Gastroesophageal sphincter (tissue), 4 donors: ENCODE measurements at regions not wholly inside any gene's neighbourhood (a gene's known extent, or its start where the extent isn't known, plus 50 kb on each side); places are given as distances from the start of the nearest gene placed in this dataset.

Source experiments
- ATAC-seq: fragments of 150-250 bp; one replicate; pipeline ENCODE4 v1.9.1; 2016; ENCODE audit warnings: mild to moderate bottlenecking, moderate library complexity
- H3K27ac ChIP-seq, 4 donors: fragments of 200-600 bp; sonication (generic) in 3 of 4; 1 replicate in 3 of 4; 2 replicates in 1 of 4; pipeline ENCODE4 v1.5.1; 2016 to 2019
- H3K27me3 ChIP-seq: fragments of 200-600 bp; sonication (generic); one replicate; pipeline ENCODE4 v1.5.1; 2019
- H3K36me3 ChIP-seq, 2 donors: fragments of 200-600 bp; sonication (generic); one replicate each; pipeline ENCODE4 v1.5.1; 2019; ENCODE audit warnings: control low read depth in 1 of 2
- H3K4me1 ChIP-seq, 3 donors: fragments of 200-600 bp; sonication (generic); 1 replicate in 2 of 3; 2 replicates in 1 of 3; pipeline ENCODE4 v1.5.1; 2016 to 2019; ENCODE audit warnings: control low read depth in 2 of 3
- H3K4me3 ChIP-seq, 2 donors: fragments of 200-600 bp; sonication (generic); one replicate each; pipeline ENCODE4 v1.5.1; 2019; ENCODE audit warnings: mild to moderate bottlenecking in 1 of 2, moderate library complexity in 1 of 2
- H3K9me3 ChIP-seq, 3 donors: fragments of 200-600 bp; sonication (generic); one replicate each; pipeline ENCODE4 v1.5.1; 2017 to 2019; ENCODE audit warnings: control low read depth in 2 of 3
- EP300 ChIP-seq: sonication (generic); formaldehyde crosslinking; IDR thresholded peaks from one replicate; pipeline ENCODE4 v1.6.1; 2017; ENCODE audit warnings: antibody characterized with exemption, mild to moderate bottlenecking
- POLR2A ChIP-seq, 2 donors: fragments of 450-650 bp; IDR thresholded peaks; one replicate each; pipeline ENCODE4 v1.6.1; 2017; ENCODE audit warnings: antibody characterized with exemption in 2 of 2, mild to moderate bottlenecking in 2 of 2, moderate library complexity in 1 of 2
- POLR2AphosphoS5 ChIP-seq: sonication (generic); formaldehyde crosslinking; IDR thresholded peaks from one replicate; pipeline ENCODE4 v1.6.1; 2017; ENCODE audit warnings: antibody characterized with exemption
- WGBS, 2 donors: methylation state at CpG; one replicate each; pipeline ENCODE4 v1.1.5; 2018; ENCODE audit warnings: low coverage in 1 of 2; 5-methylcytosine and 5-hydroxymethylcytosine counted together
- TF ChIP-seq, protein P1 (sequence below), 4 experiments: fragments of 200-600 bp in 2 of 4; fragments of 450-650 bp in 2 of 4; sonication (generic) in 1 of 4; IDR thresholded peaks; one replicate each; pipeline ENCODE4 v1.5.1; 2017 to 2019; ENCODE audit warnings: antibody characterized with exemption in 4 of 4, mild to moderate bottlenecking in 2 of 4, moderate library complexity in 2 of 4

DNA sequence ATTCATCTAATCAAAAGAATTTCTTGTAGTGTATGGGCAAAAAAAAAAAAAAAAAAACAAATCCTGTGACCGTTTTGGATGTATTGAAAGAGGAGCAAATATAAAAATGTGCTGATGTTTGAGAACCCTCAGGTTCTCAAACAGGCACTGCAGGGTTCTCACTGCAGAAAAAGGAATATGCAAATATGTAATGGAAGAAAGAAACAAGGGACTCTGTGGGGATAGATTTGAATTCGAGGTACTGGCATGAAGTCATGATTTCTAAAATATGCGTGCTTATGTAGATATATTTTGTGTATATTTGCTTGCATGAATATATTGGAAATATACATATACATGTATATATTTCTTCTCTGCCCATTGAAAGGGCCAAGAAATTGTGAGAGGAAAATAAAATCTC, 365.0 kb upstream of the RUNX1 start:
- peaks cover 18% of the 10 kb centered on the region for H3K27me3 ChIP-seq
- no peak for ATAC-seq
- H3K9me3 ChIP-seq, result no peaks in the 10 kb centered on the region
- no peak for TF ChIP-seq EP300
- TF ChIP-seq, protein P1, sequence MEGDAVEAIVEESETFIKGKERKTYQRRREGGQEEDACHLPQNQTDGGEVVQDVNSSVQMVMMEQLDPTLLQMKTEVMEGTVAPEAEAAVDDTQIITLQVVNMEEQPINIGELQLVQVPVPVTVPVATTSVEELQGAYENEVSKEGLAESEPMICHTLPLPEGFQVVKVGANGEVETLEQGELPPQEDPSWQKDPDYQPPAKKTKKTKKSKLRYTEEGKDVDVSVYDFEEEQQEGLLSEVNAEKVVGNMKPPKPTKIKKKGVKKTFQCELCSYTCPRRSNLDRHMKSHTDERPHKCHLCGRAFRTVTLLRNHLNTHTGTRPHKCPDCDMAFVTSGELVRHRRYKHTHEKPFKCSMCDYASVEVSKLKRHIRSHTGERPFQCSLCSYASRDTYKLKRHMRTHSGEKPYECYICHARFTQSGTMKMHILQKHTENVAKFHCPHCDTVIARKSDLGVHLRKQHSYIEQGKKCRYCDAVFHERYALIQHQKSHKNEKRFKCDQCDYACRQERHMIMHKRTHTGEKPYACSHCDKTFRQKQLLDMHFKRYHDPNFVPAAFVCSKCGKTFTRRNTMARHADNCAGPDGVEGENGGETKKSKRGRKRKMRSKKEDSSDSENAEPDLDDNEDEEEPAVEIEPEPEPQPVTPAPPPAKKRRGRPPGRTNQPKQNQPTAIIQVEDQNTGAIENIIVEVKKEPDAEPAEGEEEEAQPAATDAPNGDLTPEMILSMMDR (IDR thresholded peaks at IDR 0.05), result no peak
- TF ChIP-seq POLR2A (IDR thresholded peaks at IDR 0.05), result no peak
- H3K4me1 ChIP-seq, result no peaks in the 10 kb centered on the region
- H3K4me3 ChIP-seq, result no peak overlapping the region
- 77 to 91% methylated on average over 3 of the region's 3 CpGs for WGBS, 2 donors
- H3K36me3 ChIP-seq, result no peaks in the 10 kb centered on the region
- no peak overlapping the region for H3K27ac ChIP-seq

DNA sequence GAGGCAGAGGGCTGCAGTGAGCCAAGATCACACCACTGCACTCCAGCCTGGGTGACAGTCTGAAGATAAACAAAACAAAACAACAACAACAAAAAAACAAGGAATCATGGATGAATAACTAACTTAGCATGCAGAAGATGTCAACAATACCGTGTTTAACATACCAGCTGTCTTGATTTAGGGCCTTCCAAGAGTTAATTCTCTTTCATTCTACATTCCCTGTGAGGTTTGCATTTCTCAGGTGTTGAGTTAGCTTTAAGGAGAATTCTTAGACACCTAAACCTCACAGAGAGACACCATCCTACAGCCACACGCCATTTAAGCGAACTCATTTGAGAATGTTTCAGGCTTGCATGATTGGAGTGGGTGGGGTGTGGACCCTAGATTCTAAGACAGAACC, 363.1 kb upstream of the RUNX1 start:
- WGBS, 2 donors, result 93 to 100% methylated on average over 1 to 3 of the region's 3 CpGs
- H3K27ac ChIP-seq, result no peak overlapping the region
- H3K27me3 ChIP-seq, result peaks cover 18% of the 10 kb centered on the region
- no peak overlapping the region for H3K4me3 ChIP-seq
- no peaks in the 10 kb centered on the region for H3K4me1 ChIP-seq
- TF ChIP-seq EP300 (no peak), POLR2AphosphoS5 (no peak), POLR2A (IDR thresholded peaks at IDR 0.05) (no peak)
- TF ChIP-seq, protein P1 (IDR thresholded peaks at IDR 0.05), result no peak
- no peaks in the 10 kb centered on the region for H3K9me3 ChIP-seq
- no peak for ATAC-seq
- H3K36me3 ChIP-seq, result no peaks in the 10 kb centered on the region

DNA sequence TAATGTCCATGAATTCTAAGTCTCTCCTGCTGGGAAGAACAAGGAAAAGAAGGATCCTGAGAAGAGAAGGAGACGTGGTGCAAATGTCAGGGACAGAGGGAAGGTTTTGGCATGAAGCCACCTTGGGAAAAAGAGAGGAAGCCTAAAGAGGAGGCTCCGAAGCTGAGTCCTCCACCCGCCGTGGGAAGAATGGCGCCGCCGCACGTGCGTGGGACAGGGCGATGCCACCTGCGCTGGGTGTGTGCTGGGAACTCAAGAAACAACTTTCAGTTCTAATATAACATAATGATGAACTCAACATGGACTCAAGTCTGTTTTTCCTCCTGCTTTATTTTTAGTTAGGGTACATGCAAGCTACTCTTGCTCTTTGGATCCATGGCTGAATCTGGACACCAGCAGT, 362.3 kb upstream of the RUNX1 start:
- no peaks in the 10 kb centered on the region for H3K9me3 ChIP-seq
- TF ChIP-seq EP300 (no peak), POLR2A (IDR thresholded peaks at IDR 0.05) (no peak), POLR2AphosphoS5 (no peak)
- TF ChIP-seq, protein P1 (IDR thresholded peaks at IDR 0.05), result no peak
- 93 to 98% methylated on average over 8 to 9 of the region's 11 CpGs for WGBS, 2 donors
- no peak overlapping the region for H3K4me3 ChIP-seq
- no peak overlapping the region for H3K27ac ChIP-seq
- no peaks in the 10 kb centered on the region for H3K4me1 ChIP-seq
- ATAC-seq, result no peak
- H3K36me3 ChIP-seq, result no peaks in the 10 kb centered on the region
- H3K27me3 ChIP-seq, result peaks cover 19% of the 10 kb centered on the region

DNA sequence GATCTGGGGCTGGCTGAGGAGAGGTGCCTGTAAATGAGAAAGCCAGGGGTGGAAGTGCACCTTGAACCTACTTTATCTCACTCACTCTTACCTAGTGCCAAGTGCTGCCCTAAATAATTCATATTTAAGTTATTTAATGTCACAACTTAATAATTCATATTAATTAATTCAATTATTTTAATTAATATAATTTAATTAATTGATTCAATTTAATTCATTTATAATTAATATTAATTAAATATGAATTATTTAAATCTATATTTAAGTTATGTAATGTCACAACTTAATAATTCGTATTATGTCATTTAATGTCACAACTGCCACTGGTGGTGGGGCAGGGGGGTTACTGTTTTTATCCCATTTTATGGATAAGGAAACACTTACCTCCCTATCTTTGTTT, 361.6 kb upstream of the RUNX1 start:
- 86 to 95% methylated on average over 1 of the region's 1 CpG for WGBS, 2 donors

DNA sequence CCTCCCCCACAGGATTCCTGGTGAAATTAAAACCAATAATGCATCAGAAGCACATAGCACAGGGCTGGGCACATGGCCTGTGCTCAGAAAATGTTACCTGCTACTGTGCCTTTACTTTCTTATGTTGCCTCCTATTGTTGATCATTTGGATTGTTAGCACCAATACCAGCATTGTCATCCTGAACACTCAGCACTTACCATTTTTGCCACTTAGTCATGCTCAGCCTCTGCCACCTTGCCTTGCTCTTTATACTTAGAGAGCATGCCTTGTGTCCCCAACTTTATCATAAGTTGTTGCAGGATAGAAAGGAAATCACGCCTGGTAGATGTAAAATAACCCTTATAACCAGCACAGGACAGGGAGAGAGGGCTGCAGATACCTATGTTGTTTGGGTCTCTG, 361.0 kb upstream of the RUNX1 start:
- no peak for ATAC-seq
- Histone ChIP-seq H3K27me3 (peaks cover 33% of the 10 kb centered on the region), H3K4me3 (no peak overlapping the region), H3K4me1 (no peaks in the 10 kb centered on the region), H3K27ac (no peak overlapping the region), H3K9me3 (no peaks in the 10 kb centered on the region), H3K36me3 (no peaks in the 10 kb centered on the region)
- TF ChIP-seq EP300 (no peak), POLR2AphosphoS5 (no peak), POLR2A (IDR thresholded peaks at IDR 0.05) (no peak)
- TF ChIP-seq, protein P1 (IDR thresholded peaks at IDR 0.05), result no peak
- whole genome bisulfite sequencing, 2 donors, result 60% methylated on average over 1 of the region's 1 CpG; no CpG with 5 or more reads in 1 of the 2 donors

More for the DNA sequence above, 361.6 kb upstream of the RUNX1 start:
- Histone ChIP-seq H3K27me3 (peaks cover 27% of the 10 kb centered on the region), H3K27ac (no peak overlapping the region), H3K36me3 (no peaks in the 10 kb centered on the region), H3K4me1 (no peaks in the 10 kb centered on the region), H3K4me3 (no peak overlapping the region), H3K9me3 (no peaks in the 10 kb centered on the region)
- TF ChIP-seq, protein P1 (IDR thresholded peaks at IDR 0.05), result no peak
- no peak for TF ChIP-seq POLR2A (IDR thresholded peaks at IDR 0.05)
- TF ChIP-seq POLR2AphosphoS5, result no peak
- TF ChIP-seq EP300, result no peak
- ATAC-seq, result no peak
